Pancreas (tissue), 10 donors: ENCODE measurements at regions not wholly inside any gene's neighbourhood (a gene's known extent, or its start where the extent isn't known, plus 50 kb on each side); places are given as distances from the start of the nearest gene placed in this dataset.

ENCODE experiments used
- ATAC-seq, 4 donors: fragments of 200-7000 bp; cut with Tn5 transposase; one replicate each; pipeline versions ENCODE4 v1.8.0 to v1.9.1; 2020; ENCODE audit warnings: mild to moderate bottlenecking in 4 of 4, moderate library complexity in 4 of 4
- DNase-seq, 6 donors: peaks; one replicate each; pipeline ENCODE4 v3.0.0-alpha.2; 2020
- FAIRE-seq: peaks from 2 replicates; lab custom pipeline; 2012; peaks lifted over from hg19 to GRCh38; lab: Jason Lieb, UNC
- H3K27ac ChIP-seq, 4 donors: fragments of 200-600 bp; sonication (generic); 1 replicate in 3 of 4; 2 replicates in 1 of 4; pipeline versions ENCODE4 v1.5.0 to v1.8.0; 2020
- H3K27me3 ChIP-seq, 4 donors: fragments of 200-600 bp; one replicate each; pipeline ENCODE4 v1.8.0; 2021
- H3K36me3 ChIP-seq, 3 donors: fragments of 200-600 bp; sonication (generic) in 1 of 3; one replicate each; pipeline versions ENCODE4 v1.5.0 to v1.8.0; 2020 to 2021
- H3K4me1 ChIP-seq, 3 donors: fragments of 200-600 bp; one replicate each; pipeline ENCODE4 v1.8.0; 2021
- H3K4me3 ChIP-seq, 4 donors: fragments of 200-600 bp; sonication (generic) in 2 of 4; one replicate each; pipeline versions ENCODE4 v1.5.0 to v1.8.0; 2020 to 2021
- H3K9me3 ChIP-seq, 4 donors: fragments of 200-600 bp; one replicate each; pipeline ENCODE4 v1.8.0; 2021
- WGBS, 2 donors: extraction: QIAGEN DNeasy Blood & Tissue Kit; methylation state at CpG; one replicate each; pipeline ENCODE4 v1.1.7; 2013; 5-methylcytosine and 5-hydroxymethylcytosine counted together
- intact Hi-C, 3 donors: fragments of 100-400 bp; cut with DNase I; formaldehyde crosslinking; loops; one replicate each; pipeline versions ENCODE4 v1.11.1 to v1.14.2; 2022
- TF ChIP-seq, protein P1 (sequence below), 4 donors: fragments of 200-600 bp; sonication (generic) in 3 of 4; IDR thresholded peaks; one replicate each; pipeline versions ENCODE4 v1.5.0 to v1.8.0; 2021; ENCODE audit warnings: antibody characterized with exemption in 4 of 4
- donor health status: healthy with polysubstance abuse.
- donor health status: DM: no; HTN: no; CAD: no; lungs with moderate emphysema.
- donor health status: DM: no; HTN: no; CAD: no.
- donor health status: control.
- donor health status: control.
- donor health status: Bipolar disorder and iron deficiency.
- donor health status: DM: yes; HTN: yes; CAD: no.
- donor health status: DM: no; HTN: no; CAD: no.
- donor health status: DM: no; HTN: no; CAD: no.
- donor health status: DM: yes; HTN: yes; CAD: no.

DNA sequence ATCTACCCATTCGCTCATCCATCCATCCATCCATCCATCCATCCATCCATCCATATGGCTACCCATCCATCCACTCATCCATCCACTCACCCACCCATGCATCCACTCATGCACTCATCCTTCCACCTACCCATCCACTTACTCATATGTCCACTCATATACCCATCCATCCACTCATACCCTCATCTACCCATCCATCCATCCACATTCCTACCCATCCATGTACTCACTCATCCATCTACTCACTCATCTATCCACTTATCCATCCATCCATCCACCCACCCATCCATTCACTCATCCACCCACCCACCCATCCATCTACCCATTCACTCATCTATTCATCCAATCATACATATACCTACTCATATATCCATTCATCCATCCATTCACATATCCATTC, 112.0 kb downstream of the RBFOX3 start:
- no peak for ATAC-seq
- Histone ChIP-seq H3K27me3 (peaks cover 0 to 6% (median 0%) of the 10 kb centered on the region in 4 donors), H3K36me3 (no peaks in the 10 kb centered on the region), H3K4me1 (no peaks in the 10 kb centered on the region), H3K27ac (no peak overlapping the region), H3K9me3 (no peaks in the 10 kb centered on the region), H3K4me3 (no peak overlapping the region)
- intact Hi-C loops: no loop called here
- no peak for FAIRE-seq
- TF ChIP-seq, protein P1, sequence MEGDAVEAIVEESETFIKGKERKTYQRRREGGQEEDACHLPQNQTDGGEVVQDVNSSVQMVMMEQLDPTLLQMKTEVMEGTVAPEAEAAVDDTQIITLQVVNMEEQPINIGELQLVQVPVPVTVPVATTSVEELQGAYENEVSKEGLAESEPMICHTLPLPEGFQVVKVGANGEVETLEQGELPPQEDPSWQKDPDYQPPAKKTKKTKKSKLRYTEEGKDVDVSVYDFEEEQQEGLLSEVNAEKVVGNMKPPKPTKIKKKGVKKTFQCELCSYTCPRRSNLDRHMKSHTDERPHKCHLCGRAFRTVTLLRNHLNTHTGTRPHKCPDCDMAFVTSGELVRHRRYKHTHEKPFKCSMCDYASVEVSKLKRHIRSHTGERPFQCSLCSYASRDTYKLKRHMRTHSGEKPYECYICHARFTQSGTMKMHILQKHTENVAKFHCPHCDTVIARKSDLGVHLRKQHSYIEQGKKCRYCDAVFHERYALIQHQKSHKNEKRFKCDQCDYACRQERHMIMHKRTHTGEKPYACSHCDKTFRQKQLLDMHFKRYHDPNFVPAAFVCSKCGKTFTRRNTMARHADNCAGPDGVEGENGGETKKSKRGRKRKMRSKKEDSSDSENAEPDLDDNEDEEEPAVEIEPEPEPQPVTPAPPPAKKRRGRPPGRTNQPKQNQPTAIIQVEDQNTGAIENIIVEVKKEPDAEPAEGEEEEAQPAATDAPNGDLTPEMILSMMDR (IDR thresholded peaks at IDR 0.05): no peak
- no peak for DNase-seq
- WGBS, 2 donors: 0% methylated on average over 1 of the region's 1 CpG

DNA sequence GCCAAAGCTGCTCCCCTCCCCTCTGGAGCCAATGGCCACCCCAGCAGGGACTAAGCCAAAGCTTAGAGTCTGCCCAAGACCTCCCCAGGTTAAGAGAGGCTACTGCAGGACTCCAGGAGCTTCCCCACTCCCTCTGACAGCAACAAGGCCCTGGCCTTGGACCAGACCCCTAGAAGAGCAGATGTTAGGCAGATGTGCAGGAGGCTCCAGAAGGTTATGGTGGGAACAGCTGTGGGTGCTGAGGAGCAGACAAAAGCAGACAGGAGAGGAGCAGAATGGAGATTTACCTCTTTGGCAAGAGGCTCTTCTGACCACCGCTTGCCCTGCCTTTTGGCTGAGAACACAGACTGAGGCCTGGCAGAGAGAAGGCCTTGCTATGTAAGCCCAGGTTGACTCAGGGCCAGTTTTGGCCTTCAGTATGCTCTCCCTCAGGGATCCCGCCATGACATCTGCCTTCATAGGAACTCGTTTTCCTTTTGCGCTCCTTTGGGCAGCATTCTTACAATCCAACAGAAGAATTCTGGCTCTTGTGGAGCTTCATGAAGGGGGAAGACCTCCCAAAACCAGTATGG, 113.0 kb downstream of the RBFOX3 start:
- Histone ChIP-seq H3K27me3 (peaks cover 0 to 6% (median 0%) of the 10 kb centered on the region in 4 donors), H3K36me3 (no peaks in the 10 kb centered on the region), H3K4me3 (no peak overlapping the region), H3K27ac (no peak overlapping the region), H3K9me3 (no peaks in the 10 kb centered on the region), H3K4me1 (no peaks in the 10 kb centered on the region)
- TF ChIP-seq, protein P1 (IDR thresholded peaks at IDR 0.05): no peak
- no peak for FAIRE-seq
- intact Hi-C loops: no loop called here
- 80 to 87% methylated on average over 4 of the region's 4 CpGs for WGBS, 2 donors
- DNase-seq: no peak
- ATAC-seq: no peak

DNA sequence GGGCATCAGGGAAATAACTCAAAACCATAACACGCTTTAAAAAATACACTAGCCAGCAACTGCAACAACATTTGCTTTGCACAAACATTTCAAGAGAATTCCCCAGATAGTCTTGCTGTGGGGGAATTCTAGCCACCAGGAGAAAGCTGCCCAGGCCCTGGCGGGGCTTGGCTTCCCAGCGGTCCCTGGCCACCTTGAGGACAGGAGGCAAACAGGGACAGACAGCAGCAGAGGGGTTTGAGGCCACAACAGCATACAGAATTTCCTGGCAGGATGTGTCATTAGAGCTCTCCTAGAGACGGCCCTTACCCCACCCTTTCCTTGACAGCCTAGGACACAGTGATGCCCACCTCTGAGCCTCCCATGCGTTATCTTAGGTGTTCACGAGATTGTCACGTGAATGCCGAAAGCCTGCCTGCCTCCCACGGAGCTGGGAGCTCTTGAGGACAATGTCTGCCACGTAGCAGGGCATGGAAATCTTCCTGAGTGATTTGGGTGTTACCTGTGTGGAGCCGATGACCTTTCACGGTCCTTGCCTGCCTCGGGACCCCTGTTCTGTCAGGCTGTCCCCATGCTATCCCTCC, 114.3 kb downstream of the RBFOX3 start:
- H3K27me3 ChIP-seq: peaks cover 0 to 6% (median 0%) of the 10 kb centered on the region in 4 donors
- H3K4me3 ChIP-seq: no peak overlapping the region
- no peaks in the 10 kb centered on the region for H3K36me3 ChIP-seq
- ATAC-seq: peak in 1 of 4 donors; percentile 67
- H3K9me3 ChIP-seq: no peaks in the 10 kb centered on the region
- intact Hi-C loops: no loop called here
- no peak for FAIRE-seq
- WGBS, 2 donors: 47 to 49% methylated on average over 13 of the region's 13 CpGs
- no peak overlapping the region for H3K27ac ChIP-seq
- no peaks in the 10 kb centered on the region for H3K4me1 ChIP-seq
- TF ChIP-seq, protein P1 (IDR thresholded peaks at IDR 0.05): no peak
- no peak for DNase-seq

DNA sequence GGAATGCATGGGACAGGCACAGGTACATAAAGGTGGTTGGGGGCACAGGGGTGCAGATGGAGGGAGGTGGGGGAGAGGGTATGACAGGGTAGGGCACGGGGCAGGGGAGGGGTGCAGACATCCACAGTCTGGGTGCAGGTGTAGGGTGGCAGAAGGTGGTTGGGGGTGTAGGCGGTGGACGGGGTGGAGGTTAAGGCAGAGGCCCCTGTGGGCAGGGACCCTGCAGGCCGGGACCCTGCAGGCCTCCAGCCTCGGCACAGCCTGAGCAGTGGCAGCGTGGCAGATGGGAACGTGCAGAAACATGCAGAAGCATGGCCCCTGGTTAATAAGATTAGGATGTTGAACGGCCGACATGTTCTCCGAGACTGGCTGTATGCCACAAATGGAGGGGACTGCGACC, 115.2 kb downstream of the RBFOX3 start:
- H3K4me1 ChIP-seq: no peaks in the 10 kb centered on the region
- ATAC-seq: no peak
- FAIRE-seq: no peak
- H3K9me3 ChIP-seq: no peaks in the 10 kb centered on the region
- no peak overlapping the region for H3K27ac ChIP-seq
- H3K27me3 ChIP-seq: peaks cover 0 to 3% (median 0%) of the 10 kb centered on the region in 4 donors
- H3K36me3 ChIP-seq: no peaks in the 10 kb centered on the region
- intact Hi-C loops: no loop called here
- no peak for DNase-seq
- H3K4me3 ChIP-seq: no peak overlapping the region
- TF ChIP-seq, protein P1 (IDR thresholded peaks at IDR 0.05): no peak
- WGBS, 2 donors: 69 to 86% methylated on average over 11 of the region's 11 CpGs

DNA sequence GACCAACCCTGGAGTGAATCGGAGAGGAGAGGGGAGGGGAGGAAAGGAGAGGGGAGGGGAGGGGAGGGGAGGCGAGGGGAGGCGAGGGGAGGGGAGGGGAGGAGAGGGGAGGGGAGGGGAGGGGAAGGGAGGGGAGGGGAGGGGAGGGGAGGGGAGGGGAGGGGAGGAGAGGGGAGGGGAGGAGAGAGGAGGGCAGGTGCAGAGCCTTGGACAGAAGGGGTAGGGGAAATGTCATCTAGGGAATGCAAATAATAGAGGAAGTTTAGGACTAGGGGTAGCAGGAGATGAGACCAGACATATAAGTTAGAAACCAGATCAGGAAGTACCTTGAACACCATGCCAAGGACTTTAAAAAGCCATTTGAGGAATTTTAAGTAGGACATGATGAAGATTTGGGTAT, 119.8 kb downstream of the RBFOX3 start:
- Histone ChIP-seq H3K4me3 (no peak overlapping the region), H3K36me3 (no peaks in the 10 kb centered on the region), H3K27me3 (no peaks in the 10 kb centered on the region), H3K9me3 (no peaks in the 10 kb centered on the region), H3K27ac (no peak overlapping the region), H3K4me1 (no peaks in the 10 kb centered on the region)
- FAIRE-seq (no peak), ATAC-seq (no peak), DNase-seq (no peak)
- intact Hi-C loops: no loop called here
- TF ChIP-seq, protein P1 (IDR thresholded peaks at IDR 0.05): no peak
- no CpG with 5 or more reads among the region's 3 CpGs for WGBS, 2 donors
